Thoracic aorta (tissue), 2 donors: ENCODE measurements at regions not wholly inside any gene's neighbourhood (a gene's known extent, or its start where the extent isn't known, plus 50 kb on each side); places are given as distances from the start of the nearest gene placed in this dataset.

Source experiments
- ATAC-seq: fragments of 150-250 bp; one replicate; pipeline ENCODE4 v1.8.0; 2017; ENCODE audit warnings: low read depth; ENCODE audit not compliant: insufficient number of reproducible peaks, low FRiP score
- DNase-seq: peaks from one replicate; pipeline ENCODE4 v3.0.0-alpha.2; 2020; ENCODE audit warnings: low spot score
- H3K27ac ChIP-seq, 2 donors: fragments of 200-600 bp; sonication (generic); 1 replicate in 1 of 2; 2 replicates in 1 of 2; pipeline ENCODE4 v1.5.1; 2016; ENCODE audit warnings: mild to moderate bottlenecking in 2 of 2, moderate library complexity in 2 of 2
- H3K27me3 ChIP-seq: fragments of 200-600 bp; sonication (generic); replicated peaks from 2 replicates; pipeline ENCODE4 v1.6.0; 2016; ENCODE audit warnings: mild to moderate bottlenecking; ENCODE audit not compliant: insufficient read depth
- H3K36me3 ChIP-seq: fragments of 200-600 bp; sonication (generic); one replicate; pipeline ENCODE4 v1.5.1; 2016
- H3K4me1 ChIP-seq, 2 donors: fragments of 200-600 bp; sonication (generic); 1 replicate in 1 of 2; 2 replicates in 1 of 2; pipeline versions ENCODE4 v1.5.1 to v1.6.0; 2016; ENCODE audit warnings: low read depth in 2 of 2, mild to moderate bottlenecking in 1 of 2; ENCODE audit not compliant: control insufficient read depth in 1 of 2
- H3K4me3 ChIP-seq: fragments of 200-600 bp; sonication (generic); 2 replicates; pipeline ENCODE4 v1.5.1; 2016; ENCODE audit warnings: mild to moderate bottlenecking
- H3K9me3 ChIP-seq: fragments of 200-600 bp; sonication (generic); 2 replicates; pipeline ENCODE4 v1.5.1; 2016
- CTCF ChIP-seq: fragments of 200-600 bp; sonication (generic); IDR thresholded peaks from one replicate; pipeline ENCODE4 v1.5.1; 2019; ENCODE audit warnings: antibody characterized with exemption

GRCh38 chr12:28063355-28063880 lies 90.9 kb upstream of the PTHLH start:
- Histone ChIP-seq H3K27ac (no peak overlapping the region), H3K4me1 (peaks cover 14 to 37% of the 10 kb centered on the region in 2 donors), H3K9me3 (no peaks in the 10 kb centered on the region), H3K27me3 (no peaks in the 10 kb centered on the region), H3K36me3 (no peaks in the 10 kb centered on the region), H3K4me3 (no peak overlapping the region)
- no peak for TF ChIP-seq CTCF
- no peak for DNase-seq
- ATAC-seq, result no peak

GRCh38 chr12:28065374-28065773 lies 92.8 kb upstream of the PTHLH start:
- Histone ChIP-seq H3K36me3 (no peaks in the 10 kb centered on the region), H3K27me3 (no peaks in the 10 kb centered on the region), H3K4me3 (peak overlapping the region; percentile 29), H3K4me1 (peaks cover 14 to 37% of the 10 kb centered on the region in 2 donors), H3K27ac (peak overlapping the region; percentile 59), H3K9me3 (no peaks in the 10 kb centered on the region)
- no peak for TF ChIP-seq CTCF
- DNase-seq, result no peak
- peak; percentile 37 for ATAC-seq

- ATAC-seq, result no peak
- TF ChIP-seq CTCF, result no peak
- peak overlapping the region; percentile 59 for H3K27ac ChIP-seq
These were observed 93.5 kb upstream of the PTHLH start for GRCh38 chr12:28065889-28066630.

GRCh38 chr12:28066879-28067278 lies 94.3 kb upstream of the PTHLH start:
- H3K4me3 ChIP-seq, result no peak overlapping the region
- no peak for DNase-seq
- H3K9me3 ChIP-seq, result no peaks in the 10 kb centered on the region
- no peaks in the 10 kb centered on the region for H3K27me3 ChIP-seq
- H3K27ac ChIP-seq, result no peak overlapping the region
- TF ChIP-seq CTCF, result no peak
- ATAC-seq, result no peak
- peaks cover 14 to 37% of the 10 kb centered on the region in 2 donors for H3K4me1 ChIP-seq
- no peaks in the 10 kb centered on the region for H3K36me3 ChIP-seq

More at GRCh38 chr12:28065889-28066630, 93.5 kb upstream of the PTHLH start:
- Histone ChIP-seq H3K4me3 (peak overlapping the region; percentile 29), H3K9me3 (no peaks in the 10 kb centered on the region), H3K27me3 (no peaks in the 10 kb centered on the region), H3K36me3 (no peaks in the 10 kb centered on the region), H3K4me1 (peaks cover 14 to 37% of the 10 kb centered on the region in 2 donors)
- no peak for DNase-seq

- H3K36me3 ChIP-seq, result no peaks in the 10 kb centered on the region
- no peak overlapping the region for H3K27ac ChIP-seq
- no peak overlapping the region for H3K4me3 ChIP-seq
- DNase-seq (no peak), ATAC-seq (no peak)
- H3K4me1 ChIP-seq, result peaks cover 14 to 33% of the 10 kb centered on the region in 2 donors
- TF ChIP-seq CTCF, result no peak
- H3K9me3 ChIP-seq, result no peaks in the 10 kb centered on the region
- H3K27me3 ChIP-seq, result no peaks in the 10 kb centered on the region
These were observed 95.9 kb upstream of the PTHLH start for GRCh38 chr12:28068467-28068866.
